ENCODE measurements at regions not wholly inside any gene's neighbourhood (a gene's known extent, or its start where the extent isn't known, plus 50 kb on each side); places are given as distances from the start of the nearest gene placed in this dataset.

- DNase-seq (ENCODE audit: low spot score): no peak
Measured at GRCh38 chr14:22513066-22513812, 75.8 kb downstream of the DAD1 start.

GRCh38 chr14:22512106-22512814, 76.8 kb downstream of the DAD1 start:
- DNase-seq (ENCODE audit: low spot score): no peak

GRCh38 chr14:22510527-22511110, 78.4 kb downstream of the DAD1 start:
- DNase-seq (ENCODE audit: low spot score): no peak

GRCh38 chr14:22509751-22510300, 79.2 kb downstream of the DAD1 start:
- DNase-seq (ENCODE audit: low spot score): no peak

- DNase-seq (ENCODE audit: low spot score): no peak
Measured at GRCh38 chr14:22509036-22509709, 79.9 kb downstream of the DAD1 start.

GRCh38 chr14:22508662-22509035, 80.4 kb downstream of the DAD1 start:
- DNase-seq (ENCODE audit: low spot score): no peak

- peak; percentile 38 for DNase-seq (ENCODE audit: low spot score)
Measured at GRCh38 chr14:22508150-22508457, 80.9 kb downstream of the DAD1 start.

GRCh38 chr14:22506778-22507351, 82.2 kb downstream of the DAD1 start:
- no peak for DNase-seq (ENCODE audit: low spot score)

GRCh38 chr14:22506378-22506710, 82.7 kb downstream of the DAD1 start:
- no peak for DNase-seq (ENCODE audit: low spot score)

GRCh38 chr14:22505697-22506377, 83.2 kb downstream of the DAD1 start:
- DNase-seq (ENCODE audit: low spot score): no peak

- no peak for DNase-seq (ENCODE audit: low spot score)
Measured at GRCh38 chr14:22505309-22505696, 83.7 kb downstream of the DAD1 start.

GRCh38 chr14:22502551-22502950, 86.5 kb downstream of the DAD1 start:
- DNase-seq (ENCODE audit: low spot score): no peak

GRCh38 chr14:22502007-22502406, 87.0 kb downstream of the DAD1 start:
- no peak for DNase-seq (ENCODE audit: low spot score)

GRCh38 chr14:22500954-22501726, 87.9 kb downstream of the DAD1 start:
- no peak for DNase-seq (ENCODE audit: low spot score)

- DNase-seq (ENCODE audit: low spot score): no peak
Measured at GRCh38 chr14:22500525-22500924, 88.5 kb downstream of the DAD1 start.

- no peak for DNase-seq (ENCODE audit: low spot score)
Measured at GRCh38 chr14:22497671-22498093, 91.3 kb downstream of the DAD1 start.

- DNase-seq (ENCODE audit: low spot score): no peak
Measured at GRCh38 chr14:22497144-22497423, 91.9 kb downstream of the DAD1 start.

- no peak for DNase-seq (ENCODE audit: low spot score)
Measured at GRCh38 chr14:22494486-22495135, 94.4 kb downstream of the DAD1 start.

- no peak for DNase-seq (ENCODE audit: low spot score)
Measured at GRCh38 chr14:22493753-22494152, 95.3 kb downstream of the DAD1 start.

GRCh38 chr14:22492622-22493542, 96.1 kb downstream of the DAD1 start:
- peak; percentile 30 for DNase-seq (ENCODE audit: low spot score)

Measured in germinal center (tissue), 1 donor.